Suprapubic skin (tissue), 4 donors: ENCODE measurements at regions not wholly inside any gene's neighbourhood (a gene's known extent, or its start where the extent isn't known, plus 50 kb on each side); places are given as distances from the start of the nearest gene placed in this dataset.

Experiments used
- DNase-seq, 2 donors: peaks; one replicate each; pipeline ENCODE4 v3.0.0-alpha.2; 2019; ENCODE audit warnings: low spot score in 2 of 2
- H3K27ac ChIP-seq: fragments of 200-600 bp; sonication (generic); one replicate; pipeline ENCODE4 v1.5.1; 2019
- H3K27me3 ChIP-seq: fragments of 200-600 bp; sonication (generic); one replicate; pipeline ENCODE4 v1.5.1; 2019
- H3K36me3 ChIP-seq: fragments of 200-600 bp; sonication (generic); one replicate; pipeline ENCODE4 v1.5.1; 2019
- H3K4me1 ChIP-seq: fragments of 200-600 bp; sonication (generic); one replicate; pipeline ENCODE4 v1.5.1; 2019
- H3K4me3 ChIP-seq: fragments of 200-600 bp; sonication (generic); one replicate; pipeline ENCODE4 v1.5.1; 2019; ENCODE audit warnings: mild to moderate bottlenecking
- H3K9me3 ChIP-seq: fragments of 200-600 bp; sonication (generic); one replicate; pipeline ENCODE4 v1.5.1; 2019
- CTCF ChIP-seq, 2 donors: fragments of 200-600 bp in 1 of 2; fragments of 450-650 bp in 1 of 2; sonication (generic) in 1 of 2; IDR thresholded peaks; one replicate each; pipeline ENCODE4 v1.5.1; 2016 to 2019; ENCODE audit warnings: antibody characterized with exemption in 2 of 2, mild to moderate bottlenecking in 1 of 2, moderate library complexity in 1 of 2
- EP300 ChIP-seq: sonication (generic); formaldehyde crosslinking; IDR thresholded peaks from one replicate; pipeline ENCODE4 v1.6.1; 2017; ENCODE audit warnings: antibody characterized with exemption
- POLR2A ChIP-seq, 2 donors: fragments of 450-650 bp; IDR thresholded peaks; one replicate each; pipeline ENCODE4 v1.6.1; 2017; ENCODE audit warnings: antibody characterized with exemption in 2 of 2, mild to moderate bottlenecking in 2 of 2, moderate library complexity in 2 of 2
- POLR2AphosphoS5 ChIP-seq, 3 donors: sonication (generic); formaldehyde crosslinking; IDR thresholded peaks; one replicate each; pipeline ENCODE4 v1.6.1; 2017; ENCODE audit warnings: antibody characterized with exemption in 3 of 3
- WGBS: methylation state at CpG from one replicate; pipeline ENCODE4 v1.1.5; 2018; 5-methylcytosine and 5-hydroxymethylcytosine counted together

GRCh38 chr12:125254856-125255255 lies 189.6 kb downstream of the AACS start:
- H3K4me1 ChIP-seq = no peaks in the 10 kb centered on the region
- H3K4me3 ChIP-seq = no peak overlapping the region
- DNase-seq = no peak
- H3K27ac ChIP-seq = no peak overlapping the region
- no peaks in the 10 kb centered on the region for H3K36me3 ChIP-seq
- H3K27me3 ChIP-seq = peaks cover 16% of the 10 kb centered on the region
- H3K9me3 ChIP-seq = no peaks in the 10 kb centered on the region
- 81% methylated on average over 11 of the region's 11 CpGs for WGBS
- no peak for TF ChIP-seq POLR2AphosphoS5 (IDR thresholded peaks at IDR 0.05)
- TF ChIP-seq CTCF (IDR thresholded peaks at IDR 0.05) = no peak
- TF ChIP-seq EP300 = no peak
- TF ChIP-seq POLR2A (IDR thresholded peaks at IDR 0.05) = no peak

DNA sequence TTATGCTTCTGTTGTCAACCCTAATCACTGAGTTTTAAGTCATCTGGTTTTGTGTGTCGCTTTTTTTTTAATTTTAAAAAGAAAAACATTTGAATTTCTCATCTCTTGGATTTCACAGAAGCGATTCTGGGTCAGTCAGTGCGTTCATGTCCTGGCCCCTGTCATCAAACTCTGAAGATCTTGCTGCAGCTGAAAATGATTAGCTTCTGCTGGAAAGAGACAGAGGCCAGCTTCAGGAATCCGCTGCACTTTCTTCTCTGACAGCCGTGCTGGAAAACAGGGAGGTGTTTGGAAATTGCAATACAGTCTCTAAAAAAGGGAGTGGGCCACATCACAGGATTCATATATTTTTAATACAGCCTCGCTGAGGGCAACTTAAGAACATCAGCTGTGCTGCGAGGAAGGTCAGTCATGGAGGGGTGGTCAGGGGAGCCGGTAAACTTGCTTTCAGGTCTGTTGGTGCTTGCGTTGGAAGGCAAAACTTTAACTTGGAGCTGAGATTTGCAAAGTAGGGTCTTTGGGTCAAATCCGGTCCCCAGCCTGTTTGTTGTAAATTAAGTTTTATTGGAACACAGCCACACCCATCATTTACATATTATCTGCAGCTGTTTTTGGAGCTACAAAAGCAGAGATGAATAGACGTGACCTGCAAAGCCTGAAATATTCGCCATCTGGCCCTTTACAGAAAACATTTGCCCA lies 190.8 kb downstream of the AACS start:
- TF ChIP-seq POLR2A (IDR thresholded peaks at IDR 0.05) (no peak), POLR2AphosphoS5 (IDR thresholded peaks at IDR 0.05) (no peak), CTCF (IDR thresholded peaks at IDR 0.05) (no peak)
- H3K27me3 ChIP-seq = peaks cover 19% of the 10 kb centered on the region

GRCh38 chr12:125256634-125256936 lies 191.3 kb downstream of the AACS start:
- H3K27ac ChIP-seq = no peak overlapping the region
- WGBS = 81% methylated on average over 3 of the region's 3 CpGs
- TF ChIP-seq EP300 = no peak
- no peak for TF ChIP-seq CTCF (IDR thresholded peaks at IDR 0.05)
- TF ChIP-seq POLR2AphosphoS5 (IDR thresholded peaks at IDR 0.05) = no peak
- TF ChIP-seq POLR2A (IDR thresholded peaks at IDR 0.05) = no peak
- no peaks in the 10 kb centered on the region for H3K4me1 ChIP-seq
- no peaks in the 10 kb centered on the region for H3K36me3 ChIP-seq
- H3K9me3 ChIP-seq = no peaks in the 10 kb centered on the region
- no peak for DNase-seq
- no peak overlapping the region for H3K4me3 ChIP-seq
- peaks cover 19% of the 10 kb centered on the region for H3K27me3 ChIP-seq

More for the DNA sequence above, 190.8 kb downstream of the AACS start:
- no peaks in the 10 kb centered on the region for H3K4me1 ChIP-seq
- no peak overlapping the region for H3K4me3 ChIP-seq
- H3K36me3 ChIP-seq = no peaks in the 10 kb centered on the region
- H3K27ac ChIP-seq = no peak overlapping the region
- no peak for DNase-seq
- 60% methylated on average over 12 of the region's 12 CpGs for WGBS
- H3K9me3 ChIP-seq = no peaks in the 10 kb centered on the region

- H3K4me3 ChIP-seq = no peak overlapping the region
- H3K36me3 ChIP-seq = no peaks in the 10 kb centered on the region
- no peak overlapping the region for H3K27ac ChIP-seq
- no peaks in the 10 kb centered on the region for H3K4me1 ChIP-seq
- WGBS = 63% methylated on average over 15 of the region's 15 CpGs
- peaks cover 11% of the 10 kb centered on the region for H3K27me3 ChIP-seq
- H3K9me3 ChIP-seq = no peaks in the 10 kb centered on the region
- TF ChIP-seq POLR2A (IDR thresholded peaks at IDR 0.05) (no peak), CTCF (IDR thresholded peaks at IDR 0.05) (no peak), EP300 (no peak), POLR2AphosphoS5 (IDR thresholded peaks at IDR 0.05) (no peak)
- DNase-seq = no peak
Measured at GRCh38 chr12:125259178-125259867, 194.1 kb downstream of the AACS start.

- Histone ChIP-seq H3K4me1 (no peaks in the 10 kb centered on the region), H3K36me3 (no peaks in the 10 kb centered on the region), H3K9me3 (no peaks in the 10 kb centered on the region), H3K4me3 (no peak overlapping the region), H3K27ac (no peak overlapping the region), H3K27me3 (peaks cover 5% of the 10 kb centered on the region)
- DNase-seq = no peak
- WGBS = 62% methylated on average over 4 of the region's 4 CpGs
- TF ChIP-seq EP300 (no peak), POLR2AphosphoS5 (IDR thresholded peaks at IDR 0.05) (no peak), CTCF (IDR thresholded peaks at IDR 0.05) (no peak), POLR2A (IDR thresholded peaks at IDR 0.05) (no peak)
Measured at GRCh38 chr12:125262851-125263250, 197.6 kb downstream of the AACS start.
